SK-N-SH (cell line): ENCODE measurements at regions not wholly inside any gene's neighbourhood (a gene's known extent, or its start where the extent isn't known, plus 50 kb on each side); places are given as distances from the start of the nearest gene placed in this dataset.

ENCODE experiments used
- CTCF ChIA-PET: fragments of 300-600, 350-600 bp; formaldehyde crosslinking; extraction: SDS; loops from one replicate; lab custom pipeline; 2021; lab: Yijun Ruan, JAX
- POLR2A ChIA-PET: fragments of 350-600 bp; sonication (Branson Sonifier 250); formaldehyde crosslinking; extraction: SDS; loops from one replicate; lab custom pipeline; 2020; ENCODE audit warnings: antibody characterized with exemption, inconsistent platforms; lab: Yijun Ruan, JAX
- DNase-seq: peaks from one replicate; pipeline ENCODE4 v3.0.0; 2012
- H2AFZ ChIP-seq: fragments of 200-600 bp; sonication (generic); 2 replicates; pipeline ENCODE4 v1.8.1; 2016; ENCODE audit warnings: antibody characterized with exemption, mild to moderate bottlenecking, low read depth
- H3F3A ChIP-seq: fragments of 200-600 bp; sonication (generic); replicated peaks from 2 replicates; pipeline ENCODE3; 2016; ENCODE audit warnings: antibody characterized with exemption, mild to moderate bottlenecking; ENCODE audit not compliant: insufficient read depth
- H3K27ac ChIP-seq, 2 experiments: fragments of 200-500 bp in 1 of 2; fragments of 200-600 bp in 1 of 2; sonication (Bioruptor generic) in 1 of 2; sonication (generic), shearing (Covaris generic) in 1 of 2; 2 replicates each; pipeline versions ENCODE4 v1.5.1 to v1.6.1; 2014 to 2016; ENCODE audit warnings: low read depth in 2 of 2, inconsistent platforms in 1 of 2, low read length in 1 of 2, mild to moderate bottlenecking in 1 of 2, mixed read lengths in 1 of 2
- H3K27me3 ChIP-seq: fragments of 200-600 bp; sonication (generic), shearing (Covaris generic); 2 replicates; pipeline ENCODE4 v1.6.1; 2016; ENCODE audit warnings: mixed run types; ENCODE audit not compliant: insufficient read depth
- H3K36me3 ChIP-seq, 2 experiments: fragments of 200-500 bp in 1 of 2; fragments of 200-600 bp in 1 of 2; sonication (Bioruptor generic) in 1 of 2; sonication (generic) in 1 of 2; replicated peaks in 1 of 2; 2 replicates each; pipeline versions ENCODE3 to v1.5.1; 2014 to 2016; ENCODE audit warnings: low read length in 1 of 2, mild to moderate bottlenecking in 1 of 2; ENCODE audit not compliant: insufficient read depth in 2 of 2, control insufficient read depth in 1 of 2
- H3K4me1 ChIP-seq, 2 experiments: fragments of 200-500 bp in 1 of 2; fragments of 200-600 bp in 1 of 2; sonication (Bioruptor generic) in 1 of 2; sonication (generic), shearing (Covaris generic) in 1 of 2; 2 replicates each; pipeline versions ENCODE4 v1.5.1 to v1.6.1; 2014 to 2016; ENCODE audit warnings: low read depth in 1 of 2, low read length in 1 of 2, mixed run types in 1 of 2; ENCODE audit not compliant: insufficient read depth in 2 of 2, control insufficient read depth in 1 of 2
- H3K4me2 ChIP-seq: fragments of 200-600 bp; sonication (generic), shearing (Covaris generic); 2 replicates; pipeline ENCODE4 v1.6.1; 2017; ENCODE audit warnings: mixed run types
- H3K4me3 ChIP-seq, 2 experiments: fragments of 200-500 bp in 1 of 2; fragments of 200-600 bp in 1 of 2; sonication (Bioruptor generic) in 1 of 2; sonication (generic), shearing (Covaris generic) in 1 of 2; 2 replicates each; pipeline versions ENCODE4 v1.5.1 to v1.8.1; 2014 to 2016; ENCODE audit warnings: low read depth in 2 of 2, inconsistent platforms in 1 of 2, low read length in 1 of 2, mild to moderate bottlenecking in 1 of 2, mixed read lengths in 1 of 2, moderate library complexity in 1 of 2
- H3K79me2 ChIP-seq: fragments of 200-600 bp; sonication (generic); 2 replicates; pipeline ENCODE4 v1.8.1; 2017; ENCODE audit warnings: mild to moderate bottlenecking; ENCODE audit not compliant: insufficient read depth
- H3K9ac ChIP-seq: fragments of 200-600 bp; sonication (generic); 2 replicates; pipeline ENCODE4 v1.6.1; 2017; ENCODE audit warnings: mixed run types
- H3K9me2 ChIP-seq: fragments of 200-600 bp; sonication (generic); 2 replicates; pipeline ENCODE4 v1.6.1; 2017; ENCODE audit warnings: mixed run types
- H3K9me3 ChIP-seq: fragments of 200-600 bp; sonication (generic); 2 replicates; pipeline ENCODE4 v1.6.1; 2017; ENCODE audit warnings: mixed run types, mild to moderate bottlenecking, moderate library complexity
- H4K20me1 ChIP-seq: fragments of 200-600 bp; sonication (generic); 2 replicates; pipeline ENCODE4 v1.6.1; 2017; ENCODE audit warnings: mild to moderate bottlenecking, mixed run types; ENCODE audit not compliant: insufficient read depth
- CHD2 ChIP-seq: fragments of 150-350 bp; IDR thresholded peaks from 2 replicates; pipeline ENCODE4 v1.6.1; 2018; ENCODE audit warnings: low read length; ENCODE audit not compliant: partially characterized antibody
- CTCF ChIP-seq: fragments of 200-600 bp; sonication (generic); IDR thresholded peaks from 2 replicates; pipeline ENCODE4 v1.6.1; 2017; ENCODE audit warnings: antibody characterized with exemption, mild to moderate bottlenecking, moderate library complexity
- FOXM1 ChIP-seq: IDR thresholded peaks from 2 replicates; pipeline ENCODE4 v1.4.0; 2012; ENCODE audit warnings: low read depth, mild to moderate bottlenecking
- GATA2 ChIP-seq: sonication (generic); formaldehyde crosslinking; IDR thresholded peaks from 2 replicates; pipeline ENCODE4 v1.5.0; 2020; ENCODE audit warnings: mild to moderate bottlenecking, missing genetic modification reagents
- IRF3 ChIP-seq: fragments of 150-350 bp; IDR thresholded peaks from 2 replicates; pipeline ENCODE4 v1.6.1; 2016; ENCODE audit warnings: mild to moderate bottlenecking, low read depth, low read length
- MXI1 ChIP-seq: IDR thresholded peaks from 2 replicates; pipeline ENCODE4 v1.6.1; 2012; ENCODE audit warnings: mild to moderate bottlenecking, low read depth, low read length, improper control_type of control experiment
- NFIC ChIP-seq: IDR thresholded peaks from 2 replicates; pipeline ENCODE4 v1.4.0; 2012; ENCODE audit warnings: borderline replicate concordance
- POLR2AphosphoS5 ChIP-seq: IDR thresholded peaks from 2 replicates; pipeline ENCODE4 v1.6.1; 2012; ENCODE audit warnings: low read depth, low read length
- REST ChIP-seq: IDR thresholded peaks from 2 replicates; pipeline ENCODE4 v1.6.1; 2012; ENCODE audit warnings: mild to moderate bottlenecking, low read depth, low read length, moderate library complexity
- TEAD4 ChIP-seq: IDR thresholded peaks from 2 replicates; pipeline ENCODE4 v1.4.0; 2012; ENCODE audit warnings: mild to moderate bottlenecking, borderline replicate concordance; ENCODE audit not compliant: insufficient read depth
- YY1 ChIP-seq: IDR thresholded peaks from 2 replicates; pipeline ENCODE4 v1.4.0; 2012; ENCODE audit warnings: low read depth, mild to moderate bottlenecking
- WGBS: methylation state at CpG from one replicate; pipeline ENCODE4 v1.1.6; 2017; ENCODE audit warnings: low lambda C conversion rate; 5-methylcytosine and 5-hydroxymethylcytosine counted together

- TF ChIP-seq CTCF, result no peak
- TF ChIP-seq YY1, result no peak
- TF ChIP-seq NFIC, result no peak
- no peak for TF ChIP-seq MXI1
These were observed 765.8 kb downstream of the SLITRK5 start (continued) for GRCh38 chr13:88436974-88437373.

GRCh38 chr13:88450515-88450914 is 779.3 kb downstream of the SLITRK5 start:
- CTCF ChIA-PET, result no interaction called here
- H3K4me2 ChIP-seq, result no peak overlapping the region
- H3F3A ChIP-seq, result no peaks in the 10 kb centered on the region
- H3K9me2 ChIP-seq, result no peaks in the 10 kb centered on the region
- H3K36me3 ChIP-seq, result no peaks in the 10 kb centered on the region
- H3K4me1 ChIP-seq, result no peaks in the 10 kb centered on the region
- no peaks in the 10 kb centered on the region for H3K27me3 ChIP-seq
- no peak overlapping the region for H3K9ac ChIP-seq
- no peak for DNase-seq
- POLR2A ChIA-PET, result no interaction called here
- H3K4me3 ChIP-seq, result no peak overlapping the region
- no peaks in the 10 kb centered on the region for H4K20me1 ChIP-seq
- no peak overlapping the region for H2AFZ ChIP-seq
- H3K79me2 ChIP-seq, result no peaks in the 10 kb centered on the region
- H3K27ac ChIP-seq, result no peak overlapping the region
- WGBS, result 49% methylated on average over 2 of the region's 2 CpGs
- TF ChIP-seq FOXM1 (no peak), REST (no peak), IRF3 (no peak), TEAD4 (no peak), CHD2 (no peak), POLR2AphosphoS5 (no peak), GATA2 (no peak)
- H3K9me3 ChIP-seq, result no peaks in the 10 kb centered on the region
